NCI-H510A treated with DMSO at 0.1 percent for 48 hours (cell line): ENCODE measurements at regions not wholly inside any gene's neighbourhood (a gene's known extent, or its start where the extent isn't known, plus 50 kb on each side); places are given as distances from the start of the nearest gene placed in this dataset.
"Not testable (repeated sequence)": the region's sequence is repeated elsewhere in the genome, so short reads cannot be mapped to it uniquely, and the experiment has no call there.

Source experiments
- DNase-seq: peaks from one replicate; lab custom pipeline; 2025; lab: John Stamatoyannopoulos, UW

GRCh38 chr2:111667542-111668273 lies 216.3 kb downstream of the ANAPC1 start:
- no peak for DNase-seq

GRCh38 chr2:111668274-111668616 lies 215.7 kb downstream of the ANAPC1 start:
- DNase-seq = no peak

GRCh38 chr2:111668741-111669140 lies 215.3 kb downstream of the ANAPC1 start:
- DNase-seq = no peak

GRCh38 chr2:111669928-111670695 lies 213.9 kb downstream of the ANAPC1 start:
- no peak for DNase-seq

- DNase-seq = no peak
These were observed 213.2 kb downstream of the ANAPC1 start for GRCh38 chr2:111670776-111671175.

GRCh38 chr2:111671426-111672150 lies 212.4 kb downstream of the ANAPC1 start:
- DNase-seq = no peak

GRCh38 chr2:111672641-111673040 lies 211.4 kb downstream of the ANAPC1 start:
- not testable (repeated sequence) for DNase-seq

GRCh38 chr2:111673526-111673925 lies 210.5 kb downstream of the ANAPC1 start:
- DNase-seq = no peak

GRCh38 chr2:111675419-111676194 lies 208.4 kb downstream of the ANAPC1 start:
- DNase-seq = no peak

- DNase-seq = no peak
These were observed 207.6 kb downstream of the ANAPC1 start for GRCh38 chr2:111676291-111676822.

- no peak for DNase-seq
These were observed 205.8 kb downstream of the ANAPC1 start for GRCh38 chr2:111678161-111678560.

- DNase-seq = no peak
These were observed 205.3 kb downstream of the ANAPC1 start for GRCh38 chr2:111678651-111679050.

- DNase-seq = no peak
These were observed 204.8 kb downstream of the ANAPC1 start for GRCh38 chr2:111679202-111679601.

- no peak for DNase-seq
These were observed 199.4 kb downstream of the ANAPC1 start for GRCh38 chr2:111684611-111685010.

- no peak for DNase-seq
These were observed 198.7 kb downstream of the ANAPC1 start for GRCh38 chr2:111685342-111685741.

GRCh38 chr2:111686994-111687393 lies 197.0 kb downstream of the ANAPC1 start:
- no peak for DNase-seq

- DNase-seq = no peak
These were observed 196.1 kb downstream of the ANAPC1 start for GRCh38 chr2:111687911-111688310.

GRCh38 chr2:111688482-111688881 lies 195.5 kb downstream of the ANAPC1 start:
- DNase-seq = peak; percentile 6

- DNase-seq = no peak
These were observed 194.8 kb downstream of the ANAPC1 start for GRCh38 chr2:111689174-111689573.

GRCh38 chr2:111689941-111690340 lies 194.1 kb downstream of the ANAPC1 start:
- no peak for DNase-seq

GRCh38 chr2:111691164-111691875 lies 192.7 kb downstream of the ANAPC1 start:
- no peak for DNase-seq
